IMR-90 (cell line): ENCODE measurements at regions not wholly inside any gene's neighbourhood (a gene's known extent, or its start where the extent isn't known, plus 50 kb on each side); places are given as distances from the start of the nearest gene placed in this dataset.

Source experiments
- ATAC-seq: fragments of 200-7000 bp; cut with Tn5 transposase; 2 replicates; pipeline ENCODE4 v1.9.1; 2020; ENCODE audit warnings: low read depth, mild to moderate bottlenecking, moderate library complexity
- BruUV-seq: library from RNA; stranded (reverse); fragments of 400-500 nt; replicated peaks from 2 replicates; lab custom pipeline; 2021; lab: Mats Ljungman, UMichigan
- CTCF ChIA-PET: fragments of 300-600 bp; formaldehyde crosslinking; extraction: SDS; loops from one replicate; lab custom pipeline; 2021; ENCODE audit warnings: antibody characterized with exemption; lab: Yijun Ruan, JAX
- POLR2A ChIA-PET: fragments of 300-600 bp; sonication (Branson Sonifier 250); formaldehyde crosslinking; loops from one replicate; lab custom pipeline; 2022; ENCODE audit warnings: antibody characterized with exemption; ENCODE audit not compliant: unreplicated experiment; lab: Charles Lee
- DNase-seq: peaks from one replicate; pipeline ENCODE4 v3.0.0; 2013
- H2AFZ ChIP-seq: replicated peaks from 2 replicates; pipeline ENCODE3; 2013; ENCODE audit warnings: low read length, mild to moderate bottlenecking; ENCODE audit not compliant: poor library complexity
- H2AK5ac ChIP-seq: 2 replicates; pipeline ENCODE4 v1.6.1; 2013; ENCODE audit warnings: low read depth, low read length, inconsistent platforms
- H2AK9ac ChIP-seq: replicated peaks from 2 replicates; pipeline ENCODE3; 2013; ENCODE audit warnings: mild to moderate bottlenecking, low read depth, low read length, moderate library complexity; ENCODE audit not compliant: poor library complexity
- H2BK120ac ChIP-seq: 2 replicates; pipeline ENCODE4 v1.6.1; 2013; ENCODE audit warnings: low read depth, low read length, inconsistent platforms
- H2BK15ac ChIP-seq: 3 replicates; pipeline ENCODE4 v1.6.1; 2013; ENCODE audit warnings: low read depth, low read length, inconsistent platforms
- H2BK20ac ChIP-seq: 2 replicates; pipeline ENCODE4 v1.6.1; 2013; ENCODE audit warnings: low read depth, mild to moderate bottlenecking, inconsistent platforms, low read length, moderate library complexity
- H2BK5ac ChIP-seq: 2 replicates; pipeline ENCODE4 v1.6.1; 2013; ENCODE audit warnings: mild to moderate bottlenecking, low read depth, low read length, inconsistent platforms; ENCODE audit not compliant: poor library complexity, severe bottlenecking
- H3K14ac ChIP-seq: replicated peaks from 2 replicates; pipeline ENCODE4 v1.6.1; 2013; ENCODE audit warnings: low read depth, low read length, inconsistent platforms
- H3K18ac ChIP-seq: 2 replicates; pipeline ENCODE4 v1.6.1; 2013; ENCODE audit warnings: low read depth, low read length, control low read depth
- H3K23ac ChIP-seq: 2 replicates; pipeline ENCODE4 v1.6.1; 2013; ENCODE audit warnings: low read depth, low read length, inconsistent platforms
- H3K27ac ChIP-seq: 2 replicates; pipeline ENCODE4 v1.5.1; 2013; ENCODE audit warnings: mild to moderate bottlenecking, control low read depth, low read length; ENCODE audit not compliant: insufficient read depth
- H3K27me3 ChIP-seq: 2 replicates; pipeline ENCODE4 v1.6.1; 2013; ENCODE audit warnings: low read length; ENCODE audit not compliant: control insufficient read depth, insufficient read depth
- H3K36me3 ChIP-seq: 2 replicates; pipeline ENCODE4 v1.6.1; 2013; ENCODE audit warnings: low read length, mixed read lengths; ENCODE audit not compliant: control insufficient read depth, insufficient read depth
- H3K4ac ChIP-seq: 2 replicates; pipeline ENCODE4 v1.6.1; 2013; ENCODE audit warnings: low read depth, low read length, inconsistent platforms
- H3K4me1 ChIP-seq: 2 replicates; pipeline ENCODE4 v1.6.1; 2013; ENCODE audit warnings: low read length, mixed read lengths; ENCODE audit not compliant: control insufficient read depth, insufficient read depth
- H3K4me2 ChIP-seq: 2 replicates; pipeline ENCODE4 v1.6.1; 2013; ENCODE audit warnings: low read depth, mild to moderate bottlenecking, control low read depth, low read length, moderate library complexity
- H3K4me3 ChIP-seq: 2 replicates; pipeline ENCODE4 v1.5.1; 2013; ENCODE audit warnings: low read depth, mild to moderate bottlenecking, control low read depth, low read length, moderate library complexity; ENCODE audit not compliant: insufficient read depth
- H3K56ac ChIP-seq: 2 replicates; pipeline ENCODE4 v1.6.1; 2013; ENCODE audit warnings: low read length, inconsistent platforms; ENCODE audit not compliant: insufficient read depth; ENCODE audit errors: extremely low read depth
- H3K79me1 ChIP-seq, 2 experiments: 2 replicates each; pipeline ENCODE4 v1.6.1; 2013; ENCODE audit warnings: low read length in 2 of 2, inconsistent platforms in 1 of 2, low read depth in 1 of 2
- H3K9ac ChIP-seq: 2 replicates; pipeline ENCODE4 v1.6.1; 2013; ENCODE audit warnings: low read depth, low read length, control low read depth
- H3K9me1 ChIP-seq: 2 replicates; pipeline ENCODE4 v1.6.1; 2013; ENCODE audit warnings: low read length, inconsistent platforms; ENCODE audit not compliant: insufficient read depth
- H3K9me3 ChIP-seq: 2 replicates; pipeline ENCODE4 v1.6.1; 2013; ENCODE audit warnings: low read length; ENCODE audit not compliant: control insufficient read depth, insufficient read depth
- H4K20me1 ChIP-seq: 2 replicates; pipeline ENCODE4 v1.6.1; 2013; ENCODE audit warnings: low read length, inconsistent platforms; ENCODE audit not compliant: insufficient read depth
- H4K5ac ChIP-seq: 2 replicates; pipeline ENCODE4 v1.6.1; 2013; ENCODE audit warnings: mild to moderate bottlenecking, low read depth, low read length, control low read depth
- H4K8ac ChIP-seq, 2 experiments: 2 replicates each; pipeline ENCODE4 v1.6.1; 2013; ENCODE audit warnings: low read depth in 2 of 2, low read length in 2 of 2, control low read depth in 1 of 2, inconsistent platforms in 1 of 2
- H4K91ac ChIP-seq: 2 replicates; pipeline ENCODE4 v1.6.1; 2013; ENCODE audit warnings: low read depth, low read length, inconsistent platforms; ENCODE audit not compliant: insufficient read depth
- BHLHE40 ChIP-seq: fragments of 150-350 bp; IDR thresholded peaks from 2 replicates; pipeline ENCODE4 v1.6.1; 2016; ENCODE audit warnings: mild to moderate bottlenecking, low read depth, low read length
- CEBPB ChIP-seq: IDR thresholded peaks from 2 replicates; pipeline ENCODE4 v1.6.1; 2012; ENCODE audit warnings: low read depth, low read length, improper control_type of control experiment
- CHD1 ChIP-seq: IDR thresholded peaks from 2 replicates; pipeline ENCODE4 v1.6.1; 2012; ENCODE audit warnings: low read depth, low read length, improper control_type of control experiment
- FOS ChIP-seq: fragments of 150-350 bp; IDR thresholded peaks from 2 replicates; pipeline ENCODE4 v1.6.1; 2016; ENCODE audit warnings: low read depth, low read length
- MAFK ChIP-seq: IDR thresholded peaks from 2 replicates; pipeline ENCODE4 v1.6.1; 2012; ENCODE audit warnings: low read depth, low read length, improper control_type of control experiment
- MAZ ChIP-seq: IDR thresholded peaks from 2 replicates; pipeline ENCODE4 v1.6.1; 2012; ENCODE audit warnings: low read depth, mild to moderate bottlenecking, low read length, improper control_type of control experiment, moderate library complexity, borderline replicate concordance
- MXI1 ChIP-seq: IDR thresholded peaks from 2 replicates; pipeline ENCODE4 v1.6.1; 2012; ENCODE audit warnings: low read depth, mild to moderate bottlenecking, low read length, moderate library complexity, borderline replicate concordance
- NFE2L2 ChIP-seq: fragments of 150-350 bp; IDR thresholded peaks from 2 replicates; pipeline ENCODE4 v1.6.1; 2016; ENCODE audit warnings: low read depth, mild to moderate bottlenecking, low read length
- POLR2A ChIP-seq: IDR thresholded peaks from 2 replicates; pipeline ENCODE4 v1.6.1; 2012; ENCODE audit warnings: mild to moderate bottlenecking, low read depth, low read length
- RAD21 ChIP-seq: IDR thresholded peaks from 2 replicates; pipeline ENCODE4 v1.6.1; 2012; ENCODE audit warnings: low read length, improper control_type of control experiment
- RCOR1 ChIP-seq: IDR thresholded peaks from 2 replicates; pipeline ENCODE4 v1.6.1; 2012; ENCODE audit warnings: mild to moderate bottlenecking, low read length, improper control_type of control experiment; ENCODE audit not compliant: insufficient replicate concordance
- RFX5 ChIP-seq: IDR thresholded peaks from 2 replicates; pipeline ENCODE4 v1.8.0; 2012; ENCODE audit warnings: low read depth, mild to moderate bottlenecking, low read length, moderate library complexity
- SMC3 ChIP-seq: fragments of 150-350 bp; IDR thresholded peaks from 2 replicates; pipeline ENCODE4 v1.6.1; 2016; ENCODE audit warnings: low read depth, mild to moderate bottlenecking, antibody characterized with exemption, low read length, moderate library complexity
- USF2 ChIP-seq: fragments of 150-350 bp; IDR thresholded peaks from 2 replicates; pipeline ENCODE4 v1.6.1; 2017; ENCODE audit warnings: mild to moderate bottlenecking, antibody characterized with exemption, low read length, low read depth
- WGBS, 2 experiments: methylation state at CpG; one replicate each; pipeline versions ENCODE4 v1.1.5 to v1.1.7; 2013; ENCODE audit warnings: missing lambda C conversion rate in 2 of 2; ENCODE audit not compliant: insufficient read length in 1 of 2; ENCODE audit errors: extremely low coverage in 2 of 2; 5-methylcytosine and 5-hydroxymethylcytosine counted together
- dilution Hi-C: fragments of 300-500 bp; cut with HindIII; formaldehyde crosslinking; loops from one replicate; pipeline ENCODE4 v1.14.3; 2018; ENCODE audit warnings: low sequenced_read_pairs; ENCODE audit not compliant: unreplicated experiment
- in situ Hi-C: fragments of 300-500 bp; cut with MboI; formaldehyde crosslinking; loops from 3 replicates; pipeline ENCODE4 v1.14.3; 2019; ENCODE audit warnings: low sequenced_read_pairs, inconsistent platforms, mixed read lengths
- intact Hi-C: fragments of 100-400 bp; cut with micrococcal nuclease; formaldehyde crosslinking; loops from 2 replicates; pipeline ENCODE4 v1.10.0; 2022
- TF ChIP-seq, protein P1 (sequence below): conservative IDR thresholded peaks from 2 replicates; pipeline ENCODE4 v1.5.1; 2012; ENCODE audit warnings: mild to moderate bottlenecking, low read depth, low read length, improper control_type of control experiment
- TF ChIP-seq, protein P2 (sequence below): fragments of 150-350 bp; IDR thresholded peaks from 2 replicates; pipeline ENCODE4 v1.6.1; 2016; ENCODE audit warnings: low read depth, mild to moderate bottlenecking, low read length, moderate library complexity, borderline replicate concordance

DNA sequence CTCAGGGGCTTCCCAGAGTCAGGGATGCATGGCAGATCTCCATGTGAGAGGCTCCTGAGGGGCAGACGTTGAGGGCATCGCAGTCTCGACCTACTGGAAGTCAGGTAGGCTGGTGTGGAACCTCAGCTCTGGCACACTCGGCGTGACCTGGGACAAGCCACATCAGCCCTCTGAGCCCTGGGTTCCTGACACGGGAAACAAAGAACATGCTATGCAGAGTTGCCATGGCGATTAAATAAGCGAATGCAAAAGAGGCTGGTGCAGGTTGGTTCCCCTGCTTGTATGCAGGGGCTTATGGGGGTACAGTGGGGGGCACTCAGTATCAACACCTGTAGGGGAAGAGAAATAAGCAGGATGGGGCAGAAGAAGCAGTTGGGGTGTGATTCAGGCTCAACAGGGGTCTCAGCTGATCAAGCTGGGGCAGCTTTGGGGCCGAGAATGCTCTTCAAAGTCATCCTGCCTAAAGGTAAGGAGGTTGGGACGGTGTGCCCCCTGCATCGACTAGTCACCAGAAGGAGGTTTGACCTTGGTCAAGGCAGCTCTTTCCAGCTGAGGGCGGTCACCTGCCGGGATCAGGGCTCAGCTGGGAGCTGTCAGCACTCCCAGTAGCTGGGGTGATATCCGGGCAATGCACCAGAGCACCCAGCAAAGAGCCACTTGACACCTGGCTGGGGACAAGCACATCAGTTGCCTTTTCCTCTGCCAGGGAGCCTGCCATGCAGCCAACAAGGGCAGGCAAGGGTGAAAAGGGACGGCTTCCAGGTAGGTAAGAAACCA lies 442.7 kb downstream of the MIAT start:
- TF ChIP-seq FOS (no peak), POLR2A (no peak), USF2 (no peak), SMC3 (no peak), BHLHE40 (no peak), CHD1 (no peak), RAD21 (no peak), MXI1 (no peak), MAZ (no peak), RFX5 (no peak), CEBPB (no peak), MAFK (no peak), NFE2L2 (no peak), RCOR1 (no peak)
- TF ChIP-seq, protein P1, sequence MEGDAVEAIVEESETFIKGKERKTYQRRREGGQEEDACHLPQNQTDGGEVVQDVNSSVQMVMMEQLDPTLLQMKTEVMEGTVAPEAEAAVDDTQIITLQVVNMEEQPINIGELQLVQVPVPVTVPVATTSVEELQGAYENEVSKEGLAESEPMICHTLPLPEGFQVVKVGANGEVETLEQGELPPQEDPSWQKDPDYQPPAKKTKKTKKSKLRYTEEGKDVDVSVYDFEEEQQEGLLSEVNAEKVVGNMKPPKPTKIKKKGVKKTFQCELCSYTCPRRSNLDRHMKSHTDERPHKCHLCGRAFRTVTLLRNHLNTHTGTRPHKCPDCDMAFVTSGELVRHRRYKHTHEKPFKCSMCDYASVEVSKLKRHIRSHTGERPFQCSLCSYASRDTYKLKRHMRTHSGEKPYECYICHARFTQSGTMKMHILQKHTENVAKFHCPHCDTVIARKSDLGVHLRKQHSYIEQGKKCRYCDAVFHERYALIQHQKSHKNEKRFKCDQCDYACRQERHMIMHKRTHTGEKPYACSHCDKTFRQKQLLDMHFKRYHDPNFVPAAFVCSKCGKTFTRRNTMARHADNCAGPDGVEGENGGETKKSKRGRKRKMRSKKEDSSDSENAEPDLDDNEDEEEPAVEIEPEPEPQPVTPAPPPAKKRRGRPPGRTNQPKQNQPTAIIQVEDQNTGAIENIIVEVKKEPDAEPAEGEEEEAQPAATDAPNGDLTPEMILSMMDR, result no peak
- TF ChIP-seq, protein P2, sequence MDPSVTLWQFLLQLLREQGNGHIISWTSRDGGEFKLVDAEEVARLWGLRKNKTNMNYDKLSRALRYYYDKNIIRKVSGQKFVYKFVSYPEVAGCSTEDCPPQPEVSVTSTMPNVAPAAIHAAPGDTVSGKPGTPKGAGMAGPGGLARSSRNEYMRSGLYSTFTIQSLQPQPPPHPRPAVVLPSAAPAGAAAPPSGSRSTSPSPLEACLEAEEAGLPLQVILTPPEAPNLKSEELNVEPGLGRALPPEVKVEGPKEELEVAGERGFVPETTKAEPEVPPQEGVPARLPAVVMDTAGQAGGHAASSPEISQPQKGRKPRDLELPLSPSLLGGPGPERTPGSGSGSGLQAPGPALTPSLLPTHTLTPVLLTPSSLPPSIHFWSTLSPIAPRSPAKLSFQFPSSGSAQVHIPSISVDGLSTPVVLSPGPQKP, result no peak
- no peaks in the 10 kb centered on the region for H4K20me1 ChIP-seq
- no peak overlapping the region for H3K27ac ChIP-seq
- no peak for DNase-seq
- ATAC-seq, result no peak
- no peak overlapping the region for H3K23ac ChIP-seq
- no peak overlapping the region for H2BK20ac ChIP-seq
- no peak overlapping the region for H3K56ac ChIP-seq
- ChIA-PET CTCF (no interaction called here), POLR2A (no interaction called here)
- intact Hi-C loops (no loop called here), in situ Hi-C loops (no loop called here), dilution Hi-C loops (no loop called here)
- 71% methylated on average over 13 of the region's 15 CpGs; no CpG with 5 or more reads in 1 of the 2 experiments for WGBS, 2 experiments
- H3K4me2 ChIP-seq, result no peak overlapping the region; the same call in 1 of the 2 replicates
- H2BK120ac ChIP-seq, result no peak overlapping the region
- no peaks in the 10 kb centered on the region for H3K9me3 ChIP-seq
- H3K27me3 ChIP-seq, result peaks cover 51% of the 10 kb centered on the region
- BruUV-seq, result no TSS peak
- H3K4ac ChIP-seq, result no peak overlapping the region
- no peaks in the 10 kb centered on the region for H3K79me1 ChIP-seq
- no peak overlapping the region for H4K5ac ChIP-seq
- peak overlapping the region; percentile 53 for H2AFZ ChIP-seq
- no peak overlapping the region for H3K18ac ChIP-seq
- H3K36me3 ChIP-seq, result no peaks in the 10 kb centered on the region
- no peak overlapping the region for H3K4me3 ChIP-seq
- no peak overlapping the region for H2BK5ac ChIP-seq
- H2AK9ac ChIP-seq, result no peak overlapping the region
- peak overlapping the region; percentile 35 for H2AK5ac ChIP-seq
- peaks cover 2% of the 10 kb centered on the region; the same call in 1 of the 2 replicates for H3K4me1 ChIP-seq
- H3K9ac ChIP-seq, result no peak overlapping the region
- H3K14ac ChIP-seq, result no peak overlapping the region
- no peak overlapping the region for H4K8ac ChIP-seq
- no peak overlapping the region for H4K91ac ChIP-seq
- no peak overlapping the region for H2BK15ac ChIP-seq
- H3K9me1 ChIP-seq, result no peaks in the 10 kb centered on the region
